ENCODE measurements at regions not wholly inside any gene's neighbourhood (a gene's known extent, or its start where the extent isn't known, plus 50 kb on each side); places are given as distances from the start of the nearest gene placed in this dataset.

DNA sequence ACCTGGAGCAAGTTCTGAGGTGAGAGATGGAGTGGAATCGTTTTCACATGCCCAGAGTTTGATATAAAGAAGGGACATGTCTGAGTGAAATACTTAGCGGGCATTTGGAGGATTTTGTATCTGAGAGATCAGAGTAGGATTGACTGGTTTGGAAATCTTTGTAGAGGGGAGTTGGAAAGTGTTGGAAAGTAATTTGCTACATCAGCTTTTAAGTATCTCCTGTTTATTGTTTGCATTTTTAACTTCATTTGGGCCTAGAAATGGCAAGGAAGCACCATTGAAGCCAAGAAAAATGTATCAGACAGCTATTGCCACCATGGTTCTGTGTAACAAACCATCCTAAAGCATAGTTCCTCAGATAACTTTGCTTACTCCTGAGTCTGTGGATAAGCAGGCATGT, 1015.1 kb upstream of the EEF2KMT start:
- Histone ChIP-seq H3K4me3 (ENCODE audit: low read length in 2 of 2) (no peak overlapping the region), H3K9me3 (ENCODE audit: control insufficient read depth in 1 of 2, low read length in 2 of 2) (no peaks in the 10 kb centered on the region), H3K36me3 (ENCODE audit: insufficient read depth, low read length) (no peaks in the 10 kb centered on the region), H3K4me1 (ENCODE audit: insufficient read depth, low read length) (no peaks in the 10 kb centered on the region), H3K27ac (ENCODE audit: low read depth, low read length) (no peak overlapping the region), H3K27me3 (ENCODE audit: insufficient read depth, low read length) (no peaks in the 10 kb centered on the region)
- POLR2A ChIA-PET (ENCODE audit: partially characterized antibody): no interaction called here
- no peak for DNase-seq
- Mint-ChIP-seq H3K4me3 (no peak overlapping the region), H3K9me3 (peaks cover 0 to 10% (median 3%) of the 10 kb centered on the region in 8 donors), H3K4me1 (no peaks in the 10 kb centered on the region), H3K36me3 (no peaks in the 10 kb centered on the region), H3K27me3 (no peaks in the 10 kb centered on the region), H3K27ac (no peak overlapping the region)
- CTCF ChIA-PET (ENCODE audit: partially characterized antibody): no interaction called here
- intact Hi-C loops (cut with micrococcal nuclease): no loop called here

- intact Hi-C loops (cut with micrococcal nuclease): no loop called here
- H3K36me3 ChIP-seq (ENCODE audit: insufficient read depth, low read length): no peaks in the 10 kb centered on the region
- no peak overlapping the region for H3K27ac ChIP-seq (ENCODE audit: low read depth, low read length)
- Mint-ChIP-seq H3K4me3 (no peak overlapping the region), H3K27me3 (no peaks in the 10 kb centered on the region), H3K9me3 (peaks cover 0 to 10% (median 5%) of the 10 kb centered on the region in 8 donors), H3K4me1 (no peaks in the 10 kb centered on the region), H3K27ac (no peak overlapping the region), H3K36me3 (no peaks in the 10 kb centered on the region)
- DNase-seq: no peak
- H3K4me1 ChIP-seq (ENCODE audit: insufficient read depth, low read length): no peaks in the 10 kb centered on the region
- no peaks in the 10 kb centered on the region for H3K9me3 ChIP-seq (ENCODE audit: control insufficient read depth in 1 of 2, low read length in 2 of 2)
- CTCF ChIA-PET (ENCODE audit: partially characterized antibody): no interaction called here
- no peaks in the 10 kb centered on the region for H3K27me3 ChIP-seq (ENCODE audit: insufficient read depth, low read length)
- H3K4me3 ChIP-seq (ENCODE audit: low read length in 2 of 2): no peak overlapping the region
- POLR2A ChIA-PET (ENCODE audit: partially characterized antibody): no interaction called here
Observed at GRCh38 chr16:6111390-6111789, 1013.8 kb upstream of the EEF2KMT start.

- Mint-ChIP-seq H3K36me3 (no peaks in the 10 kb centered on the region), H3K27me3 (no peaks in the 10 kb centered on the region), H3K4me3 (no peak overlapping the region), H3K9me3 (peaks cover 0 to 13% (median 5%) of the 10 kb centered on the region in 8 donors), H3K4me1 (no peaks in the 10 kb centered on the region), H3K27ac (no peak overlapping the region)
- Histone ChIP-seq H3K4me3 (ENCODE audit: low read length in 2 of 2) (no peak overlapping the region), H3K27me3 (ENCODE audit: insufficient read depth, low read length) (no peaks in the 10 kb centered on the region), H3K9me3 (ENCODE audit: control insufficient read depth in 1 of 2, low read length in 2 of 2) (no peaks in the 10 kb centered on the region), H3K27ac (ENCODE audit: low read depth, low read length) (no peak overlapping the region), H3K4me1 (ENCODE audit: insufficient read depth, low read length) (no peaks in the 10 kb centered on the region), H3K36me3 (ENCODE audit: insufficient read depth, low read length) (no peaks in the 10 kb centered on the region)
- DNase-seq: no peak
- ChIA-PET CTCF (ENCODE audit: partially characterized antibody) (no interaction called here), POLR2A (ENCODE audit: partially characterized antibody) (no interaction called here)
- intact Hi-C loops (cut with micrococcal nuclease): no loop called here
Observed at GRCh38 chr16:6110346-6110745, 1012.8 kb upstream of the EEF2KMT start.

- Histone ChIP-seq H3K36me3 (ENCODE audit: insufficient read depth, low read length) (no peaks in the 10 kb centered on the region), H3K27me3 (ENCODE audit: insufficient read depth, low read length) (no peaks in the 10 kb centered on the region), H3K4me3 (ENCODE audit: low read length in 2 of 2) (no peak overlapping the region), H3K4me1 (ENCODE audit: insufficient read depth, low read length) (no peaks in the 10 kb centered on the region), H3K27ac (ENCODE audit: low read depth, low read length) (no peak overlapping the region), H3K9me3 (ENCODE audit: control insufficient read depth in 1 of 2, low read length in 2 of 2) (no peaks in the 10 kb centered on the region)
- DNase-seq: no peak
- Mint-ChIP-seq H3K9me3 (peaks cover 3 to 17% (median 9%) of the 10 kb centered on the region in 8 donors), H3K4me1 (no peaks in the 10 kb centered on the region), H3K27ac (no peak overlapping the region), H3K4me3 (no peak overlapping the region), H3K27me3 (no peaks in the 10 kb centered on the region), H3K36me3 (no peaks in the 10 kb centered on the region)
- POLR2A ChIA-PET (ENCODE audit: partially characterized antibody): no interaction called here
- intact Hi-C loops (cut with micrococcal nuclease): no loop called here
- CTCF ChIA-PET (ENCODE audit: partially characterized antibody): no interaction called here
Observed at GRCh38 chr16:6106061-6106460, 1008.5 kb upstream of the EEF2KMT start.

- no peak for DNase-seq
- Mint-ChIP-seq H3K36me3 (no peaks in the 10 kb centered on the region), H3K9me3 (peaks cover 2 to 15% (median 11%) of the 10 kb centered on the region in 8 donors), H3K27ac (no peak overlapping the region), H3K27me3 (no peaks in the 10 kb centered on the region), H3K4me3 (no peak overlapping the region), H3K4me1 (no peaks in the 10 kb centered on the region)
- Histone ChIP-seq H3K4me1 (ENCODE audit: insufficient read depth, low read length) (no peaks in the 10 kb centered on the region), H3K27me3 (ENCODE audit: insufficient read depth, low read length) (no peaks in the 10 kb centered on the region), H3K27ac (ENCODE audit: low read depth, low read length) (no peak overlapping the region), H3K9me3 (ENCODE audit: control insufficient read depth in 1 of 2, low read length in 2 of 2) (no peaks in the 10 kb centered on the region), H3K4me3 (ENCODE audit: low read length in 2 of 2) (no peak overlapping the region), H3K36me3 (ENCODE audit: insufficient read depth, low read length) (no peaks in the 10 kb centered on the region)
- ChIA-PET CTCF (ENCODE audit: partially characterized antibody) (no interaction called here), POLR2A (ENCODE audit: partially characterized antibody) (no interaction called here)
- intact Hi-C loops (cut with micrococcal nuclease): no loop called here
Observed at GRCh38 chr16:6105115-6105514, 1007.5 kb upstream of the EEF2KMT start.

DNA sequence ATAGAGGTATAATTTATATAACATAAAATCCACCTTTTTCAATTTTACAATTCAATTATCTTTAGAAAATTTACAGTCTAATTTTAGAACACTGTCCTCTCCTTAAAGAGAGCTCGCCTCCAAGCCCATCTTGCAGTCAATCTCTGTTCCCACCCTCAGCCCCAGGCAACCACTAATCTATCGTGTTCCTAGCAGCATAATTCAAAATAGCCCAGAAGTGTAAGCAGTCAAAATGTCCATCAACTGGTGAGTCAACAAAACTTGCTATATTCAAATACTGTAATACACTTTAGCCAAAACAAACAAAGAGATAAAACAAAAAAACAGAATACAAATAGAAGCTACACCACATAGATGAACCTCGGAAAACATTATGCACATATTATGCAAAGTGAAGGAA, 1006.8 kb upstream of the EEF2KMT start:
- Mint-ChIP-seq H3K27ac (no peak overlapping the region), H3K27me3 (no peaks in the 10 kb centered on the region), H3K4me1 (no peaks in the 10 kb centered on the region), H3K4me3 (no peak overlapping the region), H3K9me3 (peaks cover 2 to 18% (median 11%) of the 10 kb centered on the region in 8 donors), H3K36me3 (no peaks in the 10 kb centered on the region)
- Histone ChIP-seq H3K36me3 (ENCODE audit: insufficient read depth, low read length) (no peaks in the 10 kb centered on the region), H3K27ac (ENCODE audit: low read depth, low read length) (no peak overlapping the region), H3K4me3 (ENCODE audit: low read length in 2 of 2) (no peak overlapping the region), H3K9me3 (ENCODE audit: control insufficient read depth in 1 of 2, low read length in 2 of 2) (no peaks in the 10 kb centered on the region), H3K4me1 (ENCODE audit: insufficient read depth, low read length) (no peaks in the 10 kb centered on the region), H3K27me3 (ENCODE audit: insufficient read depth, low read length) (no peaks in the 10 kb centered on the region)
- intact Hi-C loops (cut with micrococcal nuclease): no loop called here
- CTCF ChIA-PET (ENCODE audit: partially characterized antibody): no interaction called here
- POLR2A ChIA-PET (ENCODE audit: partially characterized antibody): no interaction called here
- no peak for DNase-seq

- ChIA-PET CTCF (ENCODE audit: partially characterized antibody) (no interaction called here), POLR2A (ENCODE audit: partially characterized antibody) (interaction anchor here (0.6 kb wide), 1 partner anchor 84 kb away, joined by 3 read pairs; no protein-coding TSS in a partner anchor)
- H3K27ac Mint-ChIP-seq: no peak overlapping the region
- H3K36me3 Mint-ChIP-seq: no peaks in the 10 kb centered on the region
- H3K9me3 ChIP-seq (ENCODE audit: control insufficient read depth in 1 of 2, low read length in 2 of 2): no peaks in the 10 kb centered on the region
- intact Hi-C loops (cut with micrococcal nuclease): no loop called here
- no peaks in the 10 kb centered on the region for H3K36me3 ChIP-seq (ENCODE audit: insufficient read depth, low read length)
- no peak overlapping the region for H3K27ac ChIP-seq (ENCODE audit: low read depth, low read length)
- H3K27me3 ChIP-seq (ENCODE audit: insufficient read depth, low read length): no peaks in the 10 kb centered on the region
- peaks cover 2 to 18% (median 11%) of the 10 kb centered on the region in 8 donors for H3K9me3 Mint-ChIP-seq
- no peaks in the 10 kb centered on the region for H3K4me1 ChIP-seq (ENCODE audit: insufficient read depth, low read length)
- no peak overlapping the region for H3K4me3 ChIP-seq (ENCODE audit: low read length in 2 of 2)
- DNase-seq: no peak
- no peaks in the 10 kb centered on the region for H3K27me3 Mint-ChIP-seq
- no peaks in the 10 kb centered on the region for H3K4me1 Mint-ChIP-seq
- H3K4me3 Mint-ChIP-seq: no peak overlapping the region
Observed at GRCh38 chr16:6103561-6103960, 1006.0 kb upstream of the EEF2KMT start.

- Mint-ChIP-seq H3K27me3 (no peaks in the 10 kb centered on the region), H3K27ac (no peak overlapping the region), H3K36me3 (no peaks in the 10 kb centered on the region), H3K4me3 (no peak overlapping the region), H3K4me1 (peaks cover 0 to 2% (median 0%) of the 10 kb centered on the region in 4 donors), H3K9me3 (peaks cover 0 to 27% (median 10%) of the 10 kb centered on the region in 8 donors)
- CTCF ChIA-PET (ENCODE audit: partially characterized antibody): no interaction called here
- no peak for DNase-seq
- POLR2A ChIA-PET (ENCODE audit: partially characterized antibody): no interaction called here
- H3K36me3 ChIP-seq (ENCODE audit: insufficient read depth, low read length): no peaks in the 10 kb centered on the region
- no peaks in the 10 kb centered on the region for H3K9me3 ChIP-seq (ENCODE audit: control insufficient read depth in 1 of 2, low read length in 2 of 2)
- intact Hi-C loops (cut with micrococcal nuclease): no loop called here
- H3K27ac ChIP-seq (ENCODE audit: low read depth, low read length): no peak overlapping the region
- H3K27me3 ChIP-seq (ENCODE audit: insufficient read depth, low read length): no peaks in the 10 kb centered on the region
- H3K4me3 ChIP-seq (ENCODE audit: low read length in 2 of 2): no peak overlapping the region
- no peaks in the 10 kb centered on the region for H3K4me1 ChIP-seq (ENCODE audit: insufficient read depth, low read length)
Observed at GRCh38 chr16:6099102-6099501, 1001.5 kb upstream of the EEF2KMT start.

Data from CD4-positive, alpha-beta memory T cell (primary cell).